Astrocyte (in vitro differentiated cells and primary cell): ENCODE measurements at regions not wholly inside any gene's neighbourhood (a gene's known extent, or its start where the extent isn't known, plus 50 kb on each side); places are given as distances from the start of the nearest gene placed in this dataset.

ENCODE experiments used
- CTCF ChIP-seq: IDR thresholded peaks from 2 replicates; pipeline ENCODE4 v1.5.1; 2011; ENCODE audit warnings: low read depth, mild to moderate bottlenecking, inconsistent platforms, low read length, moderate library complexity; ENCODE audit not compliant: insufficient read depth
- EZH2 ChIP-seq: IDR thresholded peaks from 2 replicates; pipeline ENCODE4 v1.6.1; 2012; ENCODE audit warnings: mild to moderate bottlenecking, low read length, inconsistent platforms; ENCODE audit not compliant: insufficient read depth

GRCh38 chr14:51360592-51360991 is 120.5 kb downstream of the TMX1 start:
- TF ChIP-seq CTCF (no peak), EZH2 (no peak)
